Calu3 (cell line): ENCODE measurements at regions not wholly inside any gene's neighbourhood (a gene's known extent, or its start where the extent isn't known, plus 50 kb on each side); places are given as distances from the start of the nearest gene placed in this dataset.

Source experiments
- BruUV-seq: library from RNA; stranded (reverse); fragments of 400-500 nt; replicated peaks from 2 replicates; lab custom pipeline; 2021; lab: Mats Ljungman, UMichigan
- CTCF ChIA-PET: fragments of 300-600 bp; sonication (Branson Sonifier 250); formaldehyde crosslinking; loops from one replicate; lab custom pipeline; 2022; ENCODE audit warnings: antibody characterized with exemption; lab: Charles Lee
- DNase-seq: peaks from one replicate; pipeline ENCODE4 v3.0.0; 2022
- H3K27ac Mint-ChIP-seq: one replicate; pipeline ENCODE4 v1.8.0; 2022; ENCODE audit warnings: mixed read lengths; ENCODE audit not compliant: unreplicated experiment
- H3K27me3 Mint-ChIP-seq: one replicate; pipeline ENCODE4 v1.8.0; 2022; ENCODE audit warnings: mixed read lengths; ENCODE audit not compliant: unreplicated experiment
- H3K36me3 Mint-ChIP-seq: one replicate; pipeline ENCODE4 v1.8.0; 2022; ENCODE audit warnings: mild to moderate bottlenecking, moderate library complexity, mixed read lengths; ENCODE audit not compliant: insufficient read depth, unreplicated experiment
- H3K4me1 Mint-ChIP-seq: one replicate; pipeline ENCODE4 v1.8.0; 2022; ENCODE audit warnings: mild to moderate bottlenecking, low read depth, mixed read lengths; ENCODE audit not compliant: unreplicated experiment
- H3K4me3 Mint-ChIP-seq: one replicate; pipeline ENCODE4 v1.8.0; 2022; ENCODE audit warnings: mild to moderate bottlenecking, low read depth, moderate library complexity, mixed read lengths; ENCODE audit not compliant: unreplicated experiment
- H3K9me3 Mint-ChIP-seq: one replicate; pipeline ENCODE4 v1.8.0; 2022; ENCODE audit warnings: low read depth, mixed read lengths; ENCODE audit not compliant: unreplicated experiment
- intact Hi-C: fragments of 100-400 bp; cut with micrococcal nuclease; formaldehyde crosslinking; loops from one replicate; pipeline ENCODE4 v1.10.0; 2022; ENCODE audit not compliant: unreplicated experiment
- TF ChIP-seq, protein P1 (sequence below): fragments of 200-600 bp; IDR thresholded peaks from one replicate; pipeline ENCODE4 v1.8.0; 2022; ENCODE audit warnings: antibody characterized with exemption; ENCODE audit not compliant: unreplicated experiment

DNA sequence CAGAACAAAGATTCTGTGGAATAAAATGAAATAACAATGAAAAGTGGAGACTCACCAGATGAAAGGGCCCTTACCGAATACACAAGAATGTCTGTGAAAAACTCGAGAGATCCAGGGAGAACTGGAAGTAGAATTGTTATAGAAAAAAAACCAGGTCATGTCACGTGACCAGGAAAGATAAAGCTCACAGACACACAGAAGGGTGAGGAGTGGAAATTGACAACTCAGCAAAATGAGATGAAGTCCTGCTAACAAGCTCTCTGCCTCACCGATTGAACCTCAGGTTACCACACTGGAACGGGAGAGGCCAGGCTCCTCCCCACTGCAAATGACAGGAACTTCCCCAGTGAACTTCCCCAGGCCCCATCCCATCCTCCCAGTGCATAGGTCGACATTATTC is 1618.0 kb upstream of the PCDH10 start:
- Mint-ChIP-seq H3K36me3 (no peaks in the 10 kb centered on the region), H3K4me1 (no peaks in the 10 kb centered on the region), H3K4me3 (no peak overlapping the region), H3K27ac (no peak overlapping the region), H3K27me3 (no peaks in the 10 kb centered on the region), H3K9me3 (no peaks in the 10 kb centered on the region)
- CTCF ChIA-PET, result no interaction called here
- intact Hi-C loops, result no loop called here
- BruUV-seq, result no TSS peak
- DNase-seq, result no peak
- TF ChIP-seq, protein P1, sequence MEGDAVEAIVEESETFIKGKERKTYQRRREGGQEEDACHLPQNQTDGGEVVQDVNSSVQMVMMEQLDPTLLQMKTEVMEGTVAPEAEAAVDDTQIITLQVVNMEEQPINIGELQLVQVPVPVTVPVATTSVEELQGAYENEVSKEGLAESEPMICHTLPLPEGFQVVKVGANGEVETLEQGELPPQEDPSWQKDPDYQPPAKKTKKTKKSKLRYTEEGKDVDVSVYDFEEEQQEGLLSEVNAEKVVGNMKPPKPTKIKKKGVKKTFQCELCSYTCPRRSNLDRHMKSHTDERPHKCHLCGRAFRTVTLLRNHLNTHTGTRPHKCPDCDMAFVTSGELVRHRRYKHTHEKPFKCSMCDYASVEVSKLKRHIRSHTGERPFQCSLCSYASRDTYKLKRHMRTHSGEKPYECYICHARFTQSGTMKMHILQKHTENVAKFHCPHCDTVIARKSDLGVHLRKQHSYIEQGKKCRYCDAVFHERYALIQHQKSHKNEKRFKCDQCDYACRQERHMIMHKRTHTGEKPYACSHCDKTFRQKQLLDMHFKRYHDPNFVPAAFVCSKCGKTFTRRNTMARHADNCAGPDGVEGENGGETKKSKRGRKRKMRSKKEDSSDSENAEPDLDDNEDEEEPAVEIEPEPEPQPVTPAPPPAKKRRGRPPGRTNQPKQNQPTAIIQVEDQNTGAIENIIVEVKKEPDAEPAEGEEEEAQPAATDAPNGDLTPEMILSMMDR, result no peak

DNA sequence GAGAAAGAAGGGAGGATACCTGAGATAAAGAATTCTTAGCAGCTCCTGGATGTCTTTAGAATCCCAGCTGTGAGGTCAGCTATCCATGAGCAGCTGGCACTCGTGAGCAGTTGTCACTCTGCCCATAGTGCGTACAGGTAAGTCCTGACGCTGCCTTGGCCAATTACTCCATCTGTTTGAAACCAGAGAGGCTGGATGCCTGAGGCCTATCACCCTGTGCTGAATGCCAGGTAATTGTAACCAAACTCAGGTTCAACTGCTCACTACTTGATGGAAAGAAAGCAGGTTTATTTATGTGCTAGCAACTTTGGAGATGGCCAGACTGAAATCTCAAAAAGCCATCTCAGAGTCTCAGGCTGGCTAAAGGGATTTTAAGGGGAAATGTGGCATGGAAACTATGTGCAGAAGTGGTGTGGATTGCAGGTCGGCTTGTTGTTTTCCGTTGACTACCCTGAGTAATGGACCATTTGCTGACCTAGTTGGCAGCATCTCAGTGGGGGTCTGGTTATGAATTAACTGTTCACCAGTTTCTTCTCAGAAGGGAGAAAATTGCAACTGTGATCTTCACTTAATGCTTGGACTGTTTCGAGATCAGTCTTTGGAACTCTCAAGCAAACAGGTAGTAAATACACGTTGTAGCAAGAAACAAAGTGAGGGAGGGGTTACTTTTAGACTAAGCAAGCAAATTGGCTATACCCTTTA is 1614.0 kb upstream of the PCDH10 start:
- TF ChIP-seq, protein P1, result no peak
- DNase-seq, result no peak
- BruUV-seq, result no TSS peak
- intact Hi-C loops, result no loop called here
- Mint-ChIP-seq H3K4me3 (no peak overlapping the region), H3K36me3 (no peaks in the 10 kb centered on the region), H3K9me3 (no peaks in the 10 kb centered on the region), H3K27me3 (no peaks in the 10 kb centered on the region), H3K4me1 (no peaks in the 10 kb centered on the region), H3K27ac (no peak overlapping the region)
- CTCF ChIA-PET, result interaction anchor here (0.7 kb wide), 1 partner anchor 1031 kb away, joined by 9 read pairs; no protein-coding TSS in a partner anchor

GRCh38 chr4:131540256-131540655 is 1608.8 kb upstream of the PCDH10 start:
- H3K27ac Mint-ChIP-seq, result no peak overlapping the region
- H3K4me1 Mint-ChIP-seq, result no peaks in the 10 kb centered on the region
- no peaks in the 10 kb centered on the region for H3K9me3 Mint-ChIP-seq
- BruUV-seq, result no TSS peak
- no peak for DNase-seq
- no peaks in the 10 kb centered on the region for H3K27me3 Mint-ChIP-seq
- intact Hi-C loops, result no loop called here
- TF ChIP-seq, protein P1, result no peak
- CTCF ChIA-PET, result no interaction called here
- H3K4me3 Mint-ChIP-seq, result no peak overlapping the region
- H3K36me3 Mint-ChIP-seq, result no peaks in the 10 kb centered on the region

GRCh38 chr4:131547506-131547981 is 1601.5 kb upstream of the PCDH10 start:
- CTCF ChIA-PET, result no interaction called here

More at GRCh38 chr4:131547506-131547981, 1601.5 kb upstream of the PCDH10 start:
- TF ChIP-seq, protein P1, result no peak
- BruUV-seq, result no TSS peak
- intact Hi-C loops, result no loop called here
- Mint-ChIP-seq H3K27me3 (no peaks in the 10 kb centered on the region), H3K4me3 (no peak overlapping the region), H3K27ac (no peak overlapping the region), H3K9me3 (no peaks in the 10 kb centered on the region), H3K4me1 (no peaks in the 10 kb centered on the region), H3K36me3 (no peaks in the 10 kb centered on the region)
- no peak for DNase-seq
